22Rv1 (cell line): ENCODE measurements at regions not wholly inside any gene's neighbourhood (a gene's known extent, or its start where the extent isn't known, plus 50 kb on each side); places are given as distances from the start of the nearest gene placed in this dataset.
A peak's percentile ranks its signal among the peaks of the same experiment; 100 is the strongest.

Experiments
- H3K27ac ChIP-seq: fragments of 450-650 bp; 2 replicates; pipeline ENCODE4 v1.5.1; 2017
- ZFX ChIP-seq: fragments of 450-650 bp; IDR thresholded peaks from 2 replicates; pipeline ENCODE4 v1.6.1; 2017; ENCODE audit warnings: antibody characterized with exemption, borderline replicate concordance
- TF ChIP-seq, protein P1 (sequence below): fragments of 450-650 bp; IDR thresholded peaks from 2 replicates; pipeline ENCODE4 v1.5.1; 2017; ENCODE audit warnings: mild to moderate bottlenecking

DNA sequence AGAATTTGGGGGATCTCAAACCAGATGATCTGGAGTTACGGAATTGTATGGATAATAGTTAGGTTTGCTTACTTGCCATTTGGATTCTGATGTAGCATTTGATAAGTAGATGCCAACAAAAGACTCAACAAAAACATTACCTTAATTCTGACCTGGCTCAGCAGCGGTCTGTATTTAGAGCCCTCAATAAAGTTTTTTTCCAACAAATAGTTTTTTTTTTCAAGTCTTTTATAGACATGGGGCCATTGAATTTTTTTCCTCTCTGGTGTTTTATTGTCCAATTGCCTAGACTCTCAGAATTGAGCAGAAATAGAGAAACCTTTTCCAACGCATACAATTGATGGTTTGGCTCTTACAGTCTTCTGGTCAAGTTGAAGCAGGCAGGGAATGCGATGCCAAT is 192.8 kb upstream of the GAS1 start:
- no peak overlapping the region for H3K27ac ChIP-seq
- TF ChIP-seq ZFX: no peak
- TF ChIP-seq, protein P1, sequence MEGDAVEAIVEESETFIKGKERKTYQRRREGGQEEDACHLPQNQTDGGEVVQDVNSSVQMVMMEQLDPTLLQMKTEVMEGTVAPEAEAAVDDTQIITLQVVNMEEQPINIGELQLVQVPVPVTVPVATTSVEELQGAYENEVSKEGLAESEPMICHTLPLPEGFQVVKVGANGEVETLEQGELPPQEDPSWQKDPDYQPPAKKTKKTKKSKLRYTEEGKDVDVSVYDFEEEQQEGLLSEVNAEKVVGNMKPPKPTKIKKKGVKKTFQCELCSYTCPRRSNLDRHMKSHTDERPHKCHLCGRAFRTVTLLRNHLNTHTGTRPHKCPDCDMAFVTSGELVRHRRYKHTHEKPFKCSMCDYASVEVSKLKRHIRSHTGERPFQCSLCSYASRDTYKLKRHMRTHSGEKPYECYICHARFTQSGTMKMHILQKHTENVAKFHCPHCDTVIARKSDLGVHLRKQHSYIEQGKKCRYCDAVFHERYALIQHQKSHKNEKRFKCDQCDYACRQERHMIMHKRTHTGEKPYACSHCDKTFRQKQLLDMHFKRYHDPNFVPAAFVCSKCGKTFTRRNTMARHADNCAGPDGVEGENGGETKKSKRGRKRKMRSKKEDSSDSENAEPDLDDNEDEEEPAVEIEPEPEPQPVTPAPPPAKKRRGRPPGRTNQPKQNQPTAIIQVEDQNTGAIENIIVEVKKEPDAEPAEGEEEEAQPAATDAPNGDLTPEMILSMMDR: no peak

DNA sequence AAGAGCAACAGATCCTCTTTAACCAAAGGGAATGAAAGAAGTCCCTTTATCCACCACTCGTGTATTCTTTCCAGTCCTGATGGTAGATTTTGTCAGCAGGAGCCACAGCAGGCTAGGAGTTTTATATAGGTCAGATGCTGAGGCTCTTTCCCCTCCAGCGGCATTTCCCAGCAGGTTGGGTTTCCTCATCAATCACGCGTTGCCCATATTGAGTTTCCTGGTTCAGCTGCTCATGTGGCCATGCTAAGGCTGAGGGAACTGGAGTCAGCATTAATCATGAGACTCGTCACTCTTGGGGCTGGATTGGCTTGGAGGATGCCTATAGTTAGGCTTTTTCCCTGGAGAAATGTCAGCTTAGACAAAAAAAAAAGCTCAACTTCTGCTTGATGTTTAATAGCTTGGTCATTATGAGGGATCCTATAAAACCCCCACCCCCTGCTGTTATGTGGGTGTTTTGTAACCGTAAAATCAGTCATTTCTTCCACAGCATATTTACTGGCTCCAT is 193.4 kb upstream of the GAS1 start:
- H3K27ac ChIP-seq: no peak overlapping the region
- no peak for TF ChIP-seq ZFX

DNA sequence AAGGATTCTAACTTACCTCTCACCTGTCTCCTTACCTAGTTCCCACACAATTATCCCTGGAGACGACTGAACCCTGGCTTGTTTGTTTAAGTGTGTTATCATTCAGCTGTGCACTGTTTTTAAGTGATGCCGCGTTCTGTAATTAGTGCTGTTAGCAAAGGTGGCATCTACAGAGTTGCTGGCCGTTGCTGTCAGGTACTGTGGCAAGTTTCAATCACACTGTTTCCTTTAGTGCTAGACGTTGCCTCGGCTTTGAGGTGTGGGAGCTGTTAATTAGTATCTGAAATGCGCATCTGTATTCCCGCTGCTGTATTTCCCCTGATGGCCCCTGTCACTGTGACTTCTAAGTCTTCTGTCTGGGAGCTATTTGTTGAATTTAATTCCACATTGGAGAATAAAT is 193.8 kb upstream of the GAS1 start:
- TF ChIP-seq, protein P1: no peak
- no peak for TF ChIP-seq ZFX
- no peak overlapping the region for H3K27ac ChIP-seq

DNA sequence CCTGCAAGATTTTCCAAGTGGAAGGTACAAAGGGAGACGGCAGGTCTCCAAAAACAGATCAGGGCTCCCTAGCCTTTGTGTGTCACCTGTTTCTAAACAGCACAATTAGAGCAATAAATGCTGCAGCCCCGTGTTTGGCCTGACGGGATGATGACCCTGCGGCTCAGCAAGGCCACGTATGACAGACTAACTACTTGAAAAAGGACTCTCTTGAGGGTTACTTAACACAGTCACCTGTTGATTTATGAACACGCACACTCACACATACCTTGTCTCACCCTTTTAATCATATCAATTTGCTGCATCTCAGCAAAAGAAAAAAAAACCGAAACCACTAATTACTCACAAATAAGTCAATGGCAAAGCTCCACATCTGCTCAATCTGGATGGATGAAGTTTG is 199.6 kb upstream of the GAS1 start:
- no peak for TF ChIP-seq ZFX
- TF ChIP-seq, protein P1: no peak
- H3K27ac ChIP-seq: no peak overlapping the region

DNA sequence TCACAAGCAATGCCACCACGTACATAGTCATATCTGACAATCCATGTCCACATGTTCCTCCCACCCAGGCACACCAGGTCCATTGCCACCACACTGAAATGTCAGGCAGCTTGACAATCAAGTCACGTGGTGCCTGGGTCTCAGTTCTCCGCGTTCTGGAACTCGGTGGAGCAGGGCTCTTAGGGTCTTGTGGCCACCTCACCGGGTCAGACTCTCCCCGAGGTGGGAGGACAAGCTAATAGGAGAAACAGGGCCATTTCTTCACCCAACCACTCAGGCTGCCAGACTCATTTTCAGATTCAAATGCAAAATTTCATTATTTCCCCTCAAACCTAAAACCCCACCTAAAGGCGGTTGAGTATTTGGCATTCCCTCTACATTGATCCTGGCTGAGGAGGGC is 200.5 kb upstream of the GAS1 start:
- H3K27ac ChIP-seq: no peak overlapping the region
- TF ChIP-seq, protein P1: no peak
- TF ChIP-seq ZFX: no peak

DNA sequence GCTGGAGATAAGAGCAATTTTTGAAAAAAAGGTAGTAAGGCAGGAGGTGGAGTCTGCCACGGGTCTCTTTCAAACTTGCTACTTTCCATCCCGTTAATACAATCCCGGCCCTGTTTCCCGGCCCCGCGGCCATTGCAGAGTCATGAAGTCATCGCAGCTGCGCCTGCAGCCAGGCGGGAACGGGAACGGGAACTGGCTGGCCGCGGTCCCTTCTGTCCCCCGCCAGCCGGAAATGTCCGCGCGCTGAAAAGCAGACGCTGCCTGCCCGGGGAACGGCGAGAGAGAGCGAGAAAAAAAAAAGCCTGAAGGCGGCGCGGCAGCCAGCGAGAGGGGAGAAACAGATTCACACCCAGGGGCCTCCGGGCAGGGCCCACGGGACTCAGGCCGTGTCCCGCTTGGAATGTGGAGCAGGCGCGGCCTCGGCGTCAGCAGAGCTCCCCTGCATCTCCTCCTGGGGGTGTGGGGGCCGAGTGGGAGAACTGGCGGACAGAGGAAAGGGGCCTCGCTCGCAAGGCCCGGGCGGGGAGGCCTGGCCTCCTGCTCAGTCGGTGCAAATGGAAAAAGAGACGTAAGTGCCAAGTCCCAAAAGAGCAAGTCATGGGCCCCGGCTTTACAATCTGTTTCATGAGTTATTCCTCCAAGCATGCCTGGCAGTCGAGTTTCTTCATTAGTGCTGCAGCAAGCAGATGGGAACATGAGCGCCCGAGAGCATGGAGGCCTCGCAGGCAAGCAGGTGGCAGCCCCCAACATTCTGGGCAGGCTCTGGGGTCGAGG is 201.2 kb upstream of the GAS1 start:
- TF ChIP-seq, protein P1: peak; percentile 13; the same call in 1 of the 2 replicates
- no peak for TF ChIP-seq ZFX
- no peak overlapping the region for H3K27ac ChIP-seq

DNA sequence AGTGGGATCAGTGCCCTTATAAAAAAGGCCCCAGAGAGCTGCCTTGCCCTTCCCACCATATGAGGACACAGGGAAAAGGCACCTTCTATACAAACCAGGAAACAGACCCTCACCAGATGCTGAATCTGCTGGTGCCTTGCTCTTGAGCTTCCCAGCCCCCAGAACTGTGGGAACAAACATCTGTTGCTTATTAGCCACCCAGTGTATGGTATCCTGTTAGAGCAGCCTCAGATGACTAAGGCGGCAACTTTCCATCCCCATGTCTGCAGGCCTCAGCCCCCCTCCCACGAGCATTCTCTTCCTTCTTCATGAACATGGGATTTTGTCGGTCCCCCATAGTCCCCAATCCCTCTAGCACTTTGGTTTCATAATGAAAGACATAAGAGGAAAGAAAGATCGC is 202.5 kb upstream of the GAS1 start:
- no peak for TF ChIP-seq ZFX
- TF ChIP-seq, protein P1: no peak

More for the DNA sequence above, 202.5 kb upstream of the GAS1 start:
- no peak overlapping the region for H3K27ac ChIP-seq
